Fibroblast of pulmonary artery (primary cell): ENCODE measurements at regions not wholly inside any gene's neighbourhood (a gene's known extent, or its start where the extent isn't known, plus 50 kb on each side); places are given as distances from the start of the nearest gene placed in this dataset.
A peak's percentile ranks its signal among the peaks of the same experiment; 100 is the strongest.

Source experiments
- DNase-seq: peaks from one replicate; pipeline ENCODE4 v3.0.0-alpha.2; 2010; ENCODE audit warnings: low read depth
- H3K4me3 ChIP-seq: replicated peaks from 2 replicates; pipeline ENCODE4 v1.5.1; 2011; ENCODE audit warnings: low read depth, mild to moderate bottlenecking, control low read depth, low read length, moderate library complexity
- CTCF ChIP-seq: IDR thresholded peaks from 2 replicates; pipeline ENCODE4 v1.5.1; 2011; ENCODE audit warnings: mild to moderate bottlenecking, control low read depth, low read length, inconsistent platforms; ENCODE audit errors: missing control alignments

- DNase-seq = no peak
- no peak for TF ChIP-seq CTCF
These were observed 634.2 kb downstream of the TSN start for GRCh38 chr2:122389694-122390093.

GRCh38 chr2:122390406-122390805 is 635.0 kb downstream of the TSN start:
- no peak for TF ChIP-seq CTCF
- DNase-seq = peak; percentile 14
- no peak overlapping the region for H3K4me3 ChIP-seq

More at GRCh38 chr2:122389694-122390093, 634.2 kb downstream of the TSN start:
- H3K4me3 ChIP-seq = no peak overlapping the region

- no peak for TF ChIP-seq CTCF
- no peak overlapping the region for H3K4me3 ChIP-seq
- no peak for DNase-seq
These were observed 636.3 kb downstream of the TSN start for GRCh38 chr2:122391726-122392125.

GRCh38 chr2:122395687-122396086 is 640.2 kb downstream of the TSN start:
- no peak for DNase-seq
- TF ChIP-seq CTCF = no peak

GRCh38 chr2:122411231-122411630 is 655.8 kb downstream of the TSN start:
- no peak overlapping the region for H3K4me3 ChIP-seq
- no peak for DNase-seq
- TF ChIP-seq CTCF = no peak

More at GRCh38 chr2:122395687-122396086, 640.2 kb downstream of the TSN start:
- H3K4me3 ChIP-seq = no peak overlapping the region

- no peak overlapping the region for H3K4me3 ChIP-seq
- DNase-seq = no peak
- TF ChIP-seq CTCF = no peak
These were observed 656.9 kb downstream of the TSN start for GRCh38 chr2:122412360-122412759.

- no peak for DNase-seq
These were observed 659.5 kb downstream of the TSN start for GRCh38 chr2:122414902-122415301.

More at GRCh38 chr2:122414902-122415301, 659.5 kb downstream of the TSN start:
- no peak overlapping the region for H3K4me3 ChIP-seq
- TF ChIP-seq CTCF = no peak
